ENCODE measurements at regions not wholly inside any gene's neighbourhood (a gene's known extent, or its start where the extent isn't known, plus 50 kb on each side); places are given as distances from the start of the nearest gene placed in this dataset.

GRCh38 chr6:56752534-56752933 lies 109.8 kb upstream of the DST start:
- no peak for TF ChIP-seq CTCF (IDR thresholded peaks at IDR 0.05)
- no peaks in the 10 kb centered on the region for H3K9me3 ChIP-seq
- no peak overlapping the region for H3K27ac ChIP-seq
- H3K4me3 ChIP-seq, result no peak overlapping the region
- no peaks in the 10 kb centered on the region for H3K27me3 ChIP-seq
- H3K4me1 ChIP-seq, result peaks cover 0 to 60% of the 10 kb centered on the region in 2 donors
- DNase-seq (ENCODE audit: low spot score), result no peak
- H3K36me3 ChIP-seq, result no peaks in the 10 kb centered on the region

- no peak for TF ChIP-seq CTCF (IDR thresholded peaks at IDR 0.05)
- H3K27ac ChIP-seq, result no peak overlapping the region
- no peak overlapping the region for H3K4me3 ChIP-seq
- no peaks in the 10 kb centered on the region for H3K36me3 ChIP-seq
- no peaks in the 10 kb centered on the region for H3K27me3 ChIP-seq
- DNase-seq (ENCODE audit: low spot score), result no peak
- no peaks in the 10 kb centered on the region for H3K9me3 ChIP-seq
- peaks cover 0 to 55% of the 10 kb centered on the region in 2 donors for H3K4me1 ChIP-seq
Measured at GRCh38 chr6:56752009-56752408, 109.3 kb upstream of the DST start.

GRCh38 chr6:56751604-56752003 lies 108.9 kb upstream of the DST start:
- TF ChIP-seq CTCF (IDR thresholded peaks at IDR 0.05), result no peak
- no peaks in the 10 kb centered on the region for H3K27me3 ChIP-seq
- no peak overlapping the region for H3K27ac ChIP-seq
- H3K36me3 ChIP-seq, result no peaks in the 10 kb centered on the region
- H3K4me1 ChIP-seq, result peaks cover 0 to 51% of the 10 kb centered on the region in 2 donors
- no peaks in the 10 kb centered on the region for H3K9me3 ChIP-seq
- no peak overlapping the region for H3K4me3 ChIP-seq
- no peak for DNase-seq (ENCODE audit: low spot score)

GRCh38 chr6:56750686-56751085 lies 108.0 kb upstream of the DST start:
- Histone ChIP-seq H3K4me1 (peaks cover 0 to 42% of the 10 kb centered on the region in 2 donors), H3K27ac (no peak overlapping the region), H3K4me3 (no peak overlapping the region), H3K27me3 (no peaks in the 10 kb centered on the region), H3K9me3 (no peaks in the 10 kb centered on the region), H3K36me3 (no peaks in the 10 kb centered on the region)
- DNase-seq (ENCODE audit: low spot score), result no peak
- no peak for TF ChIP-seq CTCF (IDR thresholded peaks at IDR 0.05)

- H3K9me3 ChIP-seq, result no peaks in the 10 kb centered on the region
- no peak for DNase-seq (ENCODE audit: low spot score)
- H3K4me1 ChIP-seq, result peaks cover 0 to 41% of the 10 kb centered on the region in 2 donors
- H3K4me3 ChIP-seq, result no peak overlapping the region
- no peak for TF ChIP-seq CTCF (IDR thresholded peaks at IDR 0.05)
- no peaks in the 10 kb centered on the region for H3K27me3 ChIP-seq
- no peak overlapping the region for H3K27ac ChIP-seq
- no peaks in the 10 kb centered on the region for H3K36me3 ChIP-seq
Measured at GRCh38 chr6:56749632-56750151, 107.0 kb upstream of the DST start.

Measured in right atrium auricular region (tissue), 2 donors.